Nucleus accumbens (tissue), 56 donors: ENCODE measurements at regions not wholly inside any gene's neighbourhood (a gene's known extent, or its start where the extent isn't known, plus 50 kb on each side); places are given as distances from the start of the nearest gene placed in this dataset.
"Not testable (repeated sequence)": the region's sequence is repeated elsewhere in the genome, so short reads cannot be mapped to it uniquely, and the experiment has no call there.

ENCODE experiments used
- DNase-seq, 56 donors: peaks; one replicate each; lab custom pipeline; 2025; lab: John Stamatoyannopoulos, UW

DNA sequence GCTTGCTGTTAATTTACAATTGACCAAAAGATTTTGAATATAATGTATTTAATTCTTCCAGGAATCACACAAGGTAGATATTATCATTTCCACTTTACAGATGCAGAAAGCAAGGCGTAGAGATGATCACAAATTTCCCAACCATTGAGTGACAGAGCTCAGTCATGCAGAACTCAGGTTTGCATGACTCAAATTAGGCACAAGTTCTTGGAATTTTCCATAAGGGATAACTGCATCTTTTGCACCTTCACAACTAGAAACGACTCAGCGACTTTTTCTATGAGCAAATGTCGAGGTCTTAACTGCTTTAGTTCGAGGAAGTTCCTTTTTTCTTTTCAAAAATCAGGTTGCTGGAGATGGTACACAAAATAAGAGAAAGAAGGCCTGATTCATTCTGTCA is 265.5 kb upstream of the PAPPA start:
- no peak for DNase-seq

DNA sequence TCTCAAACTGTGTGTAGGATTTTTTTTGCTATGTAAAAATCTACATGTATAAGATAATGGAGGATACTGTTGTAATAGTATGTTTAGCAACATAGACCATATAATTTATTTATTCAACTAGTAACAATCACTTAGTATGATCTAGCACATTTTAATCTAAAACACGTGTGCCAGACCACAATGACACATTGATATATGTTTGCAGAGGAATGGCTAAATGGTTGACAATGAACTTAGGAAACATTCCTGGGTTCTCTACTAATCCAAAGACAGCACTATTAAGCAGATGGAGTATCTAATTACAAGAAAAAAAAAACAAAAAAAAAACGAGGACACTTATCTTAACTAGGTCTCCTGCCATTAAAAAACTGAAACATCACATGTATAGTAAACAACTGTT is 261.7 kb upstream of the PAPPA start:
- no peak for DNase-seq

DNA sequence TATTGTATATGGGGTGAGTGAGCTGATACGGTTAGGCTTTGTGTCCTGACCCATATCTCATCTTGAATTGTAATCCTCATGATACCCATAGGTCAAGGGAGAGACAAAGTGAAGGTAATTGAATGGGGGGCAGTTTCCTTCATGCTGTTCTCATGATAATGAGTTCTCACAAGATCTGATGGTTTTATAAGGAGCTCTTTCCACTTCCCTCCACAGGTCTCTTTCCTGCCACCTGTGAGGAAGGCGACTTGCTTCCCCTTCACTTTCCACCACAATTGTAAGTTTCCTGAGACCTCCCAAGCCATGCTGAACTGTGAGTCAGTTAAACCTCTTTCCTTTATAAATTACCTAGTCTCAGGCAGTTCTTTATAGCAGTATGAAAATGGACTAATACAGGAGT is 255.1 kb upstream of the PAPPA start:
- not testable (repeated sequence) for DNase-seq

DNA sequence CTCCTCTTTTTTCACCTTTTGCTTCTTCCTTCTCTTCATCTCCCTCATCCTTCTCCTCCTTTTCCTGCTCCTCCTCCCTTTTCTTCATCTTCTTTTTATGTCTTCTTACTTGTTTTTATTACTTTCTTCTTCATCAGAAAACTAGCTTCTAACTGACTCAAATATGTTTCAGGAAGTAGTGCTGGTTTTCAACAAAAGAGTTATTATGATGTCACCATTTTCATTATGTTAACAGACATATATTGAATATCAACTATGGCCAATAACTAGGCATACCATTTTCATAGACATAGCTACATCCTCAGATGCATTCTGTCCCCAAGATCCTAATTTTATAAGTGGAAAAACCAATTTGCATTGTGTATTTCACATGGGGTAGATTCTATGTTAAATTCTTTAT is 252.9 kb upstream of the PAPPA start:
- DNase-seq: no peak

DNA sequence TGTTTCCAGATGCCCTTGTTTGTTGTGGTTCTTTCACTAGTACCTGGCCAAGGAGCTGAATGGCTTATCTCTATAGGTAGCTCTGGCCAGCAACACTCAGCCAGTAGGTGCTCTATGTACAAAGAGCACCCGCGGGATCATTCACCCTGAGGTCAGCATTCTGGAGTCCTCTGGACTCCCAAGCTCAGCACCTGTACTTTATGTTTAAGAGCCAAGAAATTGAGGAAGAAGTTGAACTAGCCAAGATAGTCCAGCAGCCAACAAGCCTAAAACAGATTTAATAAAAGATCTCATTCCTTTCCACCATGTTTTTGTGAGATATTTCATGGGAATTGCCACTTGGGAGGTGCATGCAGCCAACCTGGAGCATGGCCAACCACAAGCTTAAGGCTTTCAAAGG is 242.6 kb upstream of the PAPPA start:
- no peak for DNase-seq

DNA sequence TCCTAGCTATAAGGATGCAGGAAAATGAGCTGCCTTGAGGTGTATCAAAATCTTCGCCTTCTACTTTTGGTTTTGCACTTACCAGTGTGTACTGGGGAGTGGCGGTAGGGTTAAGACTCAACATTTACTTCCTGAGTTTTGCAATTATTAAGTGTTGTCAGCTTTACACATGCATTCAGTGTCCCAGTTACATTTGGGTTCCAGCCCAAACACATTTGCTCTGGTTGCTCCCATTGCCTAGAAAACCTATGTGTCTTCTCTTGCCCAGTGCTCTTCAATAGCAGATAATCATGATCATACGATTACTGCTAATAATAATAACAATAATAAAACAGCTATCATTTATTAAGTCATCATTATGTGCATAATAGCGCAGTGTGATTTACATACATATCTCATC is 241.5 kb upstream of the PAPPA start:
- no peak for DNase-seq

DNA sequence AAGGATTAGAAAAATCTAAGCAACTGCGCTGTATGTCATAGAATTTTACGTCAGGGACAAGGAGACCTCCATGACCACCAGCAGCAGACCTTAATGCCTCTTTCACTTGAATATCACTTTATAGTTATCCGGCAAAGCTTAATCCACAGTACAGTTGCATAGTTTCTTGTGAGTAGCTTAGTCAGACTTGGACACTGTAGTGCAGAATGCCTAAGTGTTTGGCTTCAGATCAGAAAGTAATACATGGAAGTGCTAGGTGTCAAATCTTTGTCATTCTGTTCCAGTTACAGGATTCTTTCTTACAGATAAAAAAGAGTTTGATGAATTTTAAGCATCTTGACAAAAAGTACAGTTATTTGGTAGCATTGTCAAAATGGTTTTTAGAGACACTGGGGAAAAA is 239.9 kb upstream of the PAPPA start:
- DNase-seq: no peak

DNA sequence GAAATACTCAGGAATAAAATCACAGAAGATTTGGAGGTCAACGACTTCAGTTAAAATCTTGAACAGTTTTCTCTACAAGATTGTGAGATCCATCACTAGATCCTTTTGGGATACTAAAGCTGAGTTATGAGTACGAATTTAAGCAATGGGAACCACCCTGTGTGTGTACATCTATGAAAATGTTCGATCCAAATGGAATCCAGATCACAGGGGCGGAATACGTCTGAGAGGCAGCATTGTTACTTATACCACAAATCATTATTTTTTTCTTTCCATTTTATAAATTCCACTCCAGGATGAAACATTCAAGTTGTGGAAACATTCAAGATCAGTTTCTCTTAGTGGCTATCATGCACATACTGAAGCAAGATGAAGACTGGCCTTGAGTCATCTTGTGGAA is 239.3 kb upstream of the PAPPA start:
- DNase-seq: no peak

DNA sequence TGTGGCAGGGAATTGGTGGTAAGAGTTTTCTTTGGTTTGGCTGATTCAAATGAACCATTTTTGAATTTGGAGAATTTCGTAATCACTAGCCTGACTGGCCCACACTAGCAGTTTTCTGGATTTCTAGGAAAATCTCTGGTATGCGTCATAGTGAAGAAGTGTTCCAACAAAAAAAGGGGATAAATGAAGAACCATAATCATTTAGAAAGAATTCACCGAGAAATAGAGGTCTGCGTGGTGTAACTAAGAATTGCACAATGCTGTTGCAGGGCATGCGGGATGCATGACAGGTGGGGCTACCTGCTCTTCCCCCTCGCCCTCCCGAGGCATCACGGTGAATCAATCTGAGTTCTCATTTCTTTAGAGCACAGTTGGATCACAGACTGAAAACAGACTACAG is 232.3 kb upstream of the PAPPA start:
- no peak for DNase-seq

DNA sequence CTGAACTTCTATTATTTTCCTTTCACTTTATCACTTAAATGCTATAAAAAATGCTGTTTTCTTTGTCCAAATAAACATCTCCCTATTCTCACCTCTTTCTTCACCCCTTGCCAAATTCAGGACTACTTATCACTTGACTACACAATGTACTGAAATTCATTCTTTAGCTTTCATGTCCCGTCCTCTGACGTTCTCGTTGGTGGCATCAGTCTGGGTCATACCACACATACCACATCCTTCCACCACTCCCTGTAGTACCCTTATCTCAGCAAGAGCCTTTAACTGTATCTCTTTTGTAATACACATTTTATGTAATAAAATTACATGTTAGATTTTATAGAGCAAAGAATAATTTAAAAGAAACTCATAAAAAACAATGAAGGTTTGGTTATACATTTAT is 231.1 kb upstream of the PAPPA start:
- DNase-seq: no peak

DNA sequence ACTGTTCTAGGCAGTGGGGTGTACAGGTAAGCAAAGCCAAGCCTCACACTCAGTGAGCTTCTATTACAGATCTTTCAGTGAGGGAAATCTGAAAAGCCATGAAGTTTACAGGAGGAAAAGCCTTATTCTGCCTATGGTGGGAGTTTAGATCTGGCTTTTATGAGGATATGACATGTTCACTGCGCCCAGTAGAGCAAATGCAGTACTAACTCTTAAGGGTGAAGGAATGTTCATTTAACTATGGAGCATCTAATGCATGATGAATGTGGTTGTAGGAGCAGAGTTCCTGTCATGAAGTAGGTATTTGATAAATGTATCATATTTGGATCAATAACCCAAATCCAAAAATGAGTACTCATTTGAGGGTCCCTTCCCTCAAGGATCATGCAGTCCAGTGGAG is 230.2 kb upstream of the PAPPA start:
- DNase-seq: no peak

DNA sequence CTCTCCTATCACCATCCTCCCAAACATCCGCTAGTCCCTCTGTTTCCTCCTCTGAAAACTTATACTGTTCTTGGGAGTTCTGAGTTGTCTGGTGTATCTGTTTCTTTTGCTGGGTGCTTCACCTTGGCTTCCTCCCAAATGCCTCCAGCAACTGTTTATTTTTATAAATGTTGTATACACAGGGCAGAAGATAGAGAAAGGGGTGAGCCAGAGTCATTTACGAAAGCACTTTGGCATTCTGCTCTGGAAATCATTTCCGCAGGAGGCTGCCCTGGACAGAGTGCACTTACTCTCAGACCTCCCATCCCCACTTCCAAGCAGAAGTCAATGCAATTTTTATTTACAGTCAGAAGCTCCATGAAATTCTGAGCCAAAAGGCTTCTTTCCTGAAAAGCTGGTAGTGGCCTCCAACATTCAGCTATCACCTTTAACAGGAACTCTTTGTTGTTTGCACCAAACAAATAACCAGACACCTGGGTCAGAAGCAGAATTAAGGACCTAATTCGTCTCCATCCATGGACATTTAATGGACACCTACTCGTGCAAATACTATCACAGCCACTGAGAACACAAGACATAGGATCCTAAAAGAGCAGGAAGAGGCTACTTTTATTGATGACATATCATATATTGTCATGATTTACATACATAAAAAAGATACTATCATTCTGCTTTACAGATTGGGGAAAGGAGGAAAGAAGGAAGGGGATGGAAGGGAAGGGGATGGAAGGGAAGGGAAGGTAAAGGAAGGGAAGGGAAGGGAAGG is 229.5 kb upstream of the PAPPA start:
- no peak for DNase-seq

DNA sequence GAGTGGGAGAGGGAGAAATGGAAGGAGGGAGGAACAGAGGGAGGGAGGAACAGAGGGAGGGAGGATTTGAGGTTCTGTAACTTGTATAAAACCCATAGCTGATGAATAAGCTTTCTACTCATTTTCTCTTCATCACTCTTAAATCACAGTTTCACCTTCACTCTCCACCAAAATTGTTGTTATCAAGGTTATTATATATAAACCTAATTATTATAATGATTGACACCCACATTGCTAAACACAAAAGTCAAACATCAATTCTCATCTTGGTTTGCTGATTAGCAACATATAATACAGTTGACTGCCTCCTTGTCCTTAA is 229.0 kb upstream of the PAPPA start:
- no peak for DNase-seq

DNA sequence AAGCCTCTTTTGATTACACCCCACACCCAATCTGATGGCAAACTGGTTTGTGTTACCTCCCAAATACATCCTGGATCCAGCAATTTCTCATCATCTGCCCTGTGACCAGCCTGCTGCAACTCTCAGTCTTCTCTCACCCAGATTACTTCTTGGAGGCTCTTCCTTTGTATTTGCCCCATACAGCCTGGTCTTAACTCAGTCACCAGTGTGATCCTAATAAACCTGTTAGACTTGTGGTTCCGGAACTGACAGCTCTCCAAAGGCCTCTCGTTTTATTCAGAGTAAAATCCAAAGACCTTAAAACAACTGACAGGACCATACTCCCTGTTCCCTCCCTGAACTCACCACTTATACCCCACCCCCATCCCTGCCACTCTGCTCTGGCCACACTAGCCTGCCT is 228.2 kb upstream of the PAPPA start:
- no peak for DNase-seq

DNA sequence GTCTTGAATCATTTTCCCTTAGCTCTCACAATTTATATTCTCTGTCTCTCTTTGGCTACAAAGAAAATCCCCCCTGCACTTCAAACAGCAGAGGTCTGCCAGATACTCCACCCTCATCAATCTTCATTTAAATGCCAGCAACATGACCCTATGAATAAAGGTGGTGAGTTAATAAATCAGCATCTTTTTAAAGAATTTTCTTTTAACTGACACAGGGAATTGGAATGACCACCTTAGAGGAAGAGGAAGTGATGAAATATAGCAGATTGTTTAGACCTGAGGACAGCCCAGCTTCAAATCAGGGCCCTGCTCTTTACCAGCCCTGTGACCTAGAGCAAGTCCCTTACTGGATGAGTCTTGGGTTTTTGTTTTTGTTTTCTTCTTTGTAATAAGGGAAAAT is 223.1 kb upstream of the PAPPA start:
- DNase-seq: no peak

DNA sequence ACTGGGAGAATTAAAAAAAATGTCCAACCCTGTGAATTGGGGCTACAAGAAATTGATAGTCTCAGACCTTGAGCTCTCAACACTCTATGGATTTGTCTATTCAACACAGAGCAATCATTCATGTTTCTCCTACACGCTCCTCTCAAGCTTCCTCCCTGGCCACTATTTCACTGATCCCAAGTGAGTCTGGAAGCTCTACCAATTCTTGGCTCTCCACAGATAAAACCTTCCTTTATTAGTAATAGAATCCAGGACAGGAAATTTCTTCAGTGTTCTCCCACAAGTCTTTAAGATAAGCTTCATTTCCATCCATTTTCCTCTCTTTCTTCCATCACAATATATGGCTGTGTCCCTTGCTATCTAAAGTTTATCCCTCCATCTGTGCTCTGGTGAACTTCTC is 215.1 kb upstream of the PAPPA start:
- no peak for DNase-seq

DNA sequence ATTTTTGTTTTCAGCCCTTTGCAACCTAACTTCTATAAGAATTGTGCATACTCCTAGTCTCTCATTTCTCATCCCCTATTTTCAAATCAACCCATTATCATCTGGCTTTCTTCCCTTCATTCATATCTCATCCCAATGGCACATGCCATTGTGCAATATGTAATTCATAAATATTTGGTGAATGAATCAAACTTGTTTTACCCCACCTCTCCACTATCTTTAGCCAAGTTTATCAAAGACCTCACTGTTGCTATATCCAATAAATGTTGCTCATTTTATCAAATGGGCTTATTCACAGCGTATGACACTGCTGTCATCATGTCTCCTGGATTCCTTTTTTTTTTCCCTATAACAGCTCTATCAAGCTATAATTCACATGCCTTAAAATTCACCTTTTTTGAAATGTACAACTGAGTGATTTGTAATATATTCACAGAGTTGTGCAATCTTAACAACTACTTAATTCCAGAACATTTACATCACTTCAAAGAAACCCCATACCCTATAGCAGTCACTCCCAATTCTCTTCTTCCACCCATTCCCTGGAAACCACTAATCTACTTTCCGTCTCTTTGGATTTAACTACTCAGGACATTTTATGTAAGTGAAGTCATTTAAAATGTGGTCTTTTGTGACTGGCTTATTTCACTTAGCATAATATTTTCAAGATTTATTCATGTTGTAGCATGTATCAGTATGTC is 214.4 kb upstream of the PAPPA start:
- DNase-seq: no peak

DNA sequence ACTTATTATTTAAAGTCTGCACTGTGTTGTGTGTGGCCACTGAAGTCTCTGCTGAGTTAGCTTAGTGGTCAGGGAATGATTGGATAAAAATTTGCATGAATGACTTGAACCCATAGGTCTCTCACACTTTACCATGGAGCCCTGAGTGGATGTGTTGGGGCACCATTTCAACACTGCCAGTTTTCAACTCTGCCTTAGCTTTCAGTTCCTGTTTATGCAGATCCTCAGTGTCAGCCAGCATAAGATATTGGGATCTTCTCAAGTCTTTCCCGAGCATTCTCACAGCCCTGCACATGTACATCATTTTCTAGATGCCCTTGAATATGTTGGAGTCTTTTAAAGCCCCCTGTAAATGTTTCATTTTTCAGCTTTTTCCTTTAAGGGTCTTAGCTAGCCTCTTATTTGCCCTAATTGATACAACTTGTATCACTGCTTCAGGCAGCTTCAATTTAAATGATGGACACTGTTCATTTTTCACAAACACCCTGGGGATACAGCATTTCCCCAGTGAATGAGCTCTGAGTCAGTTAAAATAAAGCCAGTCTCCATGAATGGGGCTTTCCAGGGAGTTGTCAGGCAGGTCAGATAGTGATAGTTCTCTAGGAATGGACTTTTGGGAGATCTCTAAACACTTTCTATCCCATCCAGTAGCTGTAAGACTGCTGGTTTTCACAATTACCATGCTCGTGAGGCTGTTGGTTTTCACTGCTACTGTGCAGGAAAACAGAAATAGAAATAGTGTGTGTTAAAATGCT is 211.9 kb upstream of the PAPPA start:
- DNase-seq: no peak

DNA sequence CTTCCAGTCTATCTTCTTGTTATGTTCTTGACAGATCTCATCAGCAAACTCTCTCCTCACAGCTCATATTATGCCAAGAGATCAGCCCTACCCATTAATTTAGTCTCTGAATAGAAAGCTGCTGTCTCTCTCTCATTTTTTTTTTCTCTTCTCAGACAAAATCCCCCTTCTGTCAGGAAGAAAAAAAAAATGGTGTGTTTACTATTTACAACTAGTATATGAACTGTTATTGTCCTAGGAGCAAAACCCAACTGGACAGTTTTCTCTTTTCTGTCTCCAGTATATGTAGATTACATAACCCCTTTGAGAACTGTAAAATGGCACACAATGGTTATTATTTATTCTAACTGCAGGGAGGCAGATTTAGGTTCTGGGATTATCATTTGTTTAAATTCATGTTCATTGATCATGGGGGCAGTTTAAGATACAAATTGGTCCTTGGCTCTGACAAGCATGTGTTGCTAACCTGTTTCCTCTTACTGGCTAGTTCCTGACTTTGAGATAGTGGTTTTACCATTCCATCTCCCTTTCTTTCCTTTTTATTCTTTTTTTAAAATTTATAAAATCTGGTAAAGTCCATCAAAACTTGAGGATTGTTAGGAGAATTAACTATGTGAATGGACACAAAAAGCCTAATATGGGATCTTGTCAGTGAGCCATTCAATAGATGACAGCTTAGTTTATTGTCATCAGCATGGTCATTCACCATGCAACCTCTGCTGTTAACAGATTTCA is 210.0 kb upstream of the PAPPA start:
- no peak for DNase-seq

DNA sequence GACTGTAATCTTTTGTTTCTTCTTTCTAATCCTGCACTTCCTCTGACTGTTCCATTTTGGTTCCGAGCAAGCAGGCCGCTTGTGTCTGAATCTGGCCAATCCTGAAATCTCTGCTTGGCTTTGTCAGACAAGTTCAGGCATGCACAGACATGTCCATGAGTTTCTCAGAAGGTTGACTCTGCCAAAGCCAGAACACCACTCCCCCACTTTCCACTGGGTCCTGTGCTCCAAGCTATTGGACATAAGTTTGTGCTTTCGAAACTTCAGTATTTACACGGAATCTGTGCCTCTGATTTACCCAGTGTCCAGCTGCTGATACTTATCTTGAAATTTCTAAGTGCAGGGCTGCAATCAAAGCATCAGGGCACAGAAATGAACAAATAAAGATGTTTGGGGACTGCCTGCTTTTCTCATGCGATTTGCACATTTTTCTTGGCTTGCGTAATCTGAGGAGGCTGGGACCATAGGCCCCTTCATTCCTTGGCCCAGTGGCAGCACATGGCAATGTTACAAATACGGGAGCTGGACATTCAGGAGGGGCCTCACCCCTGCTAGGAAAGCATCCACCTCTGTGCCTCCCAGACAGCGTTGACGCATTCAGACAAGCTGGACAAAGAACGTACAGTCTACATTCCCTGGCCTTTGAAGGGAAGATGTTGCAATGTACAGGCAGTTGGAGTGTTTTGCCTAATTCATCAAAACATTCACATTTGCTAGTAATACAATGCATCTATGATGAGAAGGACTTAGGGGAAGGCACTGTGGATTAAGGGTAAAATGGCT is 209.2 kb upstream of the PAPPA start:
- no peak for DNase-seq
